BJ (cell line): ENCODE measurements at regions not wholly inside any gene's neighbourhood (a gene's known extent, or its start where the extent isn't known, plus 50 kb on each side); places are given as distances from the start of the nearest gene placed in this dataset.

Source experiments
- CTCF ChIA-PET: fragments of 350-600 bp; formaldehyde crosslinking; extraction: SDS; loops from one replicate; lab custom pipeline; 2021; ENCODE audit warnings: antibody characterized with exemption, inconsistent platforms; lab: Yijun Ruan, JAX
- POLR2A ChIA-PET: fragments of 300-600 bp; sonication (Branson Sonifier 250); formaldehyde crosslinking; extraction: SDS; loops from one replicate; lab custom pipeline; 2021; ENCODE audit warnings: antibody characterized with exemption; lab: Charles Lee
- DNase-seq: peaks from one replicate; pipeline ENCODE4 v3.0.0-alpha.2; 2011; ENCODE audit warnings: low read depth
- H3K27me3 ChIP-seq: 2 replicates; pipeline ENCODE4 v1.6.0; 2011; ENCODE audit warnings: low read length; ENCODE audit not compliant: control insufficient read depth, insufficient read depth
- H3K36me3 ChIP-seq: 2 replicates; pipeline ENCODE4 v1.5.1; 2011; ENCODE audit warnings: low read length; ENCODE audit not compliant: control insufficient read depth, insufficient read depth
- H3K4me3 ChIP-seq: 2 replicates; pipeline ENCODE4 v1.5.1; 2011; ENCODE audit warnings: low read depth, mild to moderate bottlenecking, control low read depth, low read length
- TF ChIP-seq, protein P1 (sequence below): IDR thresholded peaks from 2 replicates; pipeline ENCODE4 v1.5.1; 2011; ENCODE audit warnings: low read depth, mild to moderate bottlenecking, control low read depth, inconsistent platforms, low read length, moderate library complexity; ENCODE audit not compliant: insufficient read depth

DNA sequence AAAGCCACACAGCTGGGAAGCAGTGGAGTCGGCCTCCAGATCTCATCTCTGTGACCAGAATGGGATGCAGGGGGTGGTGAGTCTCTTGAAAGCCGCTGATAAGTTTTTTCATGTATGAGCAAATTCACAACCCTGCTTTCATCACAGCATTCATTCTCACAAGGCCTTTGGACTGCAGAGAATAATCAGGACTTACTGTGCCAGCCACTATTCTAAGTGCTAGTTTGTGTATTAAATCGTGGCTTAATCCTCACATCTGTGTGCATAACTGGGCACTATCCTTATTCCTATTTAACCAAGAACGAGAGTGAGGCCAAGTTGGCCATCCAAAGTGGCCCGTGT is 64.2 kb upstream of the POLG start:
- H3K27me3 ChIP-seq, result peaks cover 53% of the 10 kb centered on the region
- no peak for DNase-seq
- H3K36me3 ChIP-seq, result no peaks in the 10 kb centered on the region
- POLR2A ChIA-PET, result no interaction called here
- no peak overlapping the region for H3K4me3 ChIP-seq
- TF ChIP-seq, protein P1, sequence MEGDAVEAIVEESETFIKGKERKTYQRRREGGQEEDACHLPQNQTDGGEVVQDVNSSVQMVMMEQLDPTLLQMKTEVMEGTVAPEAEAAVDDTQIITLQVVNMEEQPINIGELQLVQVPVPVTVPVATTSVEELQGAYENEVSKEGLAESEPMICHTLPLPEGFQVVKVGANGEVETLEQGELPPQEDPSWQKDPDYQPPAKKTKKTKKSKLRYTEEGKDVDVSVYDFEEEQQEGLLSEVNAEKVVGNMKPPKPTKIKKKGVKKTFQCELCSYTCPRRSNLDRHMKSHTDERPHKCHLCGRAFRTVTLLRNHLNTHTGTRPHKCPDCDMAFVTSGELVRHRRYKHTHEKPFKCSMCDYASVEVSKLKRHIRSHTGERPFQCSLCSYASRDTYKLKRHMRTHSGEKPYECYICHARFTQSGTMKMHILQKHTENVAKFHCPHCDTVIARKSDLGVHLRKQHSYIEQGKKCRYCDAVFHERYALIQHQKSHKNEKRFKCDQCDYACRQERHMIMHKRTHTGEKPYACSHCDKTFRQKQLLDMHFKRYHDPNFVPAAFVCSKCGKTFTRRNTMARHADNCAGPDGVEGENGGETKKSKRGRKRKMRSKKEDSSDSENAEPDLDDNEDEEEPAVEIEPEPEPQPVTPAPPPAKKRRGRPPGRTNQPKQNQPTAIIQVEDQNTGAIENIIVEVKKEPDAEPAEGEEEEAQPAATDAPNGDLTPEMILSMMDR, result no peak
- CTCF ChIA-PET, result interaction anchor here (1.1 to 6.6 kb wide), 4 partner anchors 9 to 102 kb away, joined by 3 to 38 read pairs (median 6); no protein-coding TSS in a partner anchor

DNA sequence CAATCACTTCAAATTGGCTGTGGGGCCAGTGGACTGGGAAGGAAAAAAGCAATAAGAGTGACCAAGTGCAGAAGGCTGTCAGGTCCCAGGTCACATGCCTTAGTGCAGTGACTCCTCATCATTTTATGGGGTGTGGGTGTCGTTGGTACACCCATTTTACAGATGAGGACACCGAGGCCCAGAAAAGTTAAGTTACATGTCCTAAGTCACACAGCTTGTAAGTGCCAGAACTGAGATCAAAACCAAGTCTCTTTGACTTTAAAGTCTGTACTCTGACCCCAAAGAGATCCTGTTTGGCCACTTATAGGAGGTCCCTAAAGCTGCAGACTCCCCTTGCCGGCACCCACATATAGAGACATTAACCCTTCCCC is 63.0 kb upstream of the POLG start:
- DNase-seq, result no peak
- CTCF ChIA-PET, result interaction anchor here (1.1 to 6.6 kb wide), 3 partner anchors 21 to 103 kb away, joined by 3 to 38 read pairs (median 3); no protein-coding TSS in a partner anchor
- TF ChIP-seq, protein P1, result no peak
- Histone ChIP-seq H3K36me3 (no peaks in the 10 kb centered on the region), H3K27me3 (peaks cover 52% of the 10 kb centered on the region), H3K4me3 (no peak overlapping the region)
- POLR2A ChIA-PET, result no interaction called here

DNA sequence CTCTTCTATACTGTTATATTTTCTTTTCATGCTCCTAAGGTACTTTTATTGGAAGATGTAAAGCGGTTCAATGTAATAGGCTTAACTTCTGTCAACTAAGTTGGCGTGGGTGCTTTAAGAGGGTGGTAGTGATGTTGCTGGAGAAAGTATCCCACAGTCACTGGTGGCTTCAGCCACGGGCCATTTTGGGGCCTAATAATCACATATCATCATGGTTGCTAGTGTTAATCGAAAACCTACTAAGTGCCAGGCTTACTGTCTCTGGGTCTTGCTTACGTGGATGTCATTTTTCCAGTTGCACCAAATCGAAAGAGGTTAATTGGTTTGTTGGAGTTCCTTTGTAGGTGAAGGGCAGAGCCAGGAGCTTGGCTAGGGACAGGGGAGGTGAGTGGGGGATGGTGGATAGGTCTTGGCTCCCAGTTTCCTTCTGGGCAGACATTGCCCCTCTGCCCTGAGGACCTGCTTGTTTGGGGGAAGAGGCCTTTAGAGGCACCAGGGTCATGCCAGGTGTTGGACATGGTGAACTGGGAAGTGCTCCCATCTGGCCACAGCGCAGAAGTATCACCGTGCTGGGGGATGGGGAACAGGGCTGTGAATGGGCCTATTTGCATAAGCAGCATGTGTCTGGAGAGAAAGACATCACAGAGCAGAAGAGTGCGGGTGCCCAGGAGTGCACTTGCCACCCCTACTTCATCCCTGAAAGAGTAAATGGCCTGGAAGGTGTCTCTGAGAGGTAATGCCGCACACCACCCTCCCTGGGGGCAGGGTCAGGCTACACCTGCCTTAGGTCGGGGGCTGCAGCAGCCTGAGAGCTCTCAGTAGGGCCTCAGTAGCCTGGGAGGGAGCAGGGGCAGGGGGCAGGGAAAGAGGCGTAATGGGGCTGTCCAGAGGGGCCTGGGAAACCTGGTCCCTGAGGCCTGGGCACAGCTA is 62.4 kb upstream of the POLG start:
- H3K4me3 ChIP-seq, result no peak overlapping the region
- no peak for DNase-seq
- TF ChIP-seq, protein P1, result no peak
- POLR2A ChIA-PET, result no interaction called here
- H3K27me3 ChIP-seq, result peaks cover 51% of the 10 kb centered on the region
- CTCF ChIA-PET, result interaction anchor here (1.0 to 6.6 kb wide), 2 partner anchors 39 to 76 kb away, joined by 3 to 38 read pairs; no protein-coding TSS in a partner anchor
- H3K36me3 ChIP-seq, result no peaks in the 10 kb centered on the region

DNA sequence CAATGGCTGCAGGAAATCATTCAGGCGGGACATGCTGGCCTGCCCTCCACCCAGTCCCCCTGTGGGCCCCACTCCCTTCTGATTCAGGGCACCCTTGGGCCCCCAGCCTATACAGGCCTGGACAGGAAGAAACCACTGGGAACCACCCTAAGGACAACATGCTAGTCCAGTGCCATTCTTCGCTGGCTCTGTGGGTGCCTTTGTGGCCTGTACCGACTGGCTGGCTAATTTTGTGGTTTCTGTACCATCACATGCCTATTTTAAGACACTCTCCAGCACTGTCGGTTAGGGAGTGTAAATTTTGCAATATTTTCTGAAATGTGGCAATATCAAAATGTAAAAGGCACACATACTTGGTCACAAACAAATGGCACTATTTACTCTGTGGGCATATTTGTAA is 61.4 kb upstream of the POLG start:
- Histone ChIP-seq H3K36me3 (no peaks in the 10 kb centered on the region), H3K4me3 (no peak overlapping the region), H3K27me3 (peaks cover 57% of the 10 kb centered on the region)
- POLR2A ChIA-PET, result no interaction called here
- no peak for DNase-seq
- CTCF ChIA-PET, result interaction anchor here (1.0 to 2.2 kb wide), 2 partner anchors 38 to 77 kb away, joined by 3 to 10 read pairs; no protein-coding TSS in a partner anchor
- TF ChIP-seq, protein P1, result no peak

DNA sequence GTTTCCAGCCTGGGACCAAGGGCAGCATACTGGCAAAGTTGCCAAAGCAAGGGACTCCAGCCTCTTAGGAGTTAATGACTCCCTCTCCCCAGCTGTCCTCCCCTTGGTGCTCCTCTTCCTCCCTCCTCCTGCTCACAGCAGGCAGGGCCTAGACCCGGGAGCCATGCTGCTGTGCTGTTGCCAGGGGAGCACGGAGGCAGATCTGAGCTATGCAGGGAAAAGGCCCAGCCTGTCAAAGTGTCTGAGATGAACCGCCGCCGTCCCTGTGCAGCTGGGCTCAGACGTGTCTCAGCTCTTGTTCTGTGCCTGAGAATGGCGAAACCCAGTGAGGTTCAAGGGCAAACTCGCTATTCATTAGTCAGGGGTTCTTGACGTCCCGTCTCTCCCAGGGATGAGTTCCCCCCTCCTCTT is 60.8 kb upstream of the POLG start:
- Histone ChIP-seq H3K4me3 (no peak overlapping the region), H3K36me3 (no peaks in the 10 kb centered on the region), H3K27me3 (peaks cover 56% of the 10 kb centered on the region)
- TF ChIP-seq, protein P1, result no peak
- ChIA-PET POLR2A (no interaction called here), CTCF (interaction anchor here (2.2 kb wide), 1 partner anchor 37 kb away, joined by 10 read pairs; no protein-coding TSS in a partner anchor)
- DNase-seq, result no peak
